ENCODE measurements at regions not wholly inside any gene's neighbourhood (a gene's known extent, or its start where the extent isn't known, plus 50 kb on each side); places are given as distances from the start of the nearest gene placed in this dataset.

DNA sequence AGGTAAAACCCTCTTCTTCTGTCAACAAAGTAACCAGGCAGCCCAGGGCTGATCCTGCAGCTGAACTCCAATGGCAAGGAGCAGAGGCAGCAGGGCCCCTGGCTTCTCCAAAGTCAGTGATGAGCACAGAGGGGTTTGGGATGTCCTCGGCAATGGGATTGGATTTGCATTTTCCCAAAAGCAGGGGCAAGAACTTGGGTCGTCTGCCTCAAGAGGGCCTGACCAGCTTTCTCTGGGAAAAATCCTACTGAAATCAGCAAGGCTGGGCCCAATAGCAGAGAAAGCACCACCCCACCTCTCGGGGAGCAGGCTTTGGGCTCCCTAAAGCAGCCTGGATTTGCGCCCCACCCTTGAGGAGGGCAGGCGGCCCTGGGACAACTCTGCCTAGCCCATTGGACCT is 210.0 kb upstream of the IGF1R start:
- TF ChIP-seq, protein P1, sequence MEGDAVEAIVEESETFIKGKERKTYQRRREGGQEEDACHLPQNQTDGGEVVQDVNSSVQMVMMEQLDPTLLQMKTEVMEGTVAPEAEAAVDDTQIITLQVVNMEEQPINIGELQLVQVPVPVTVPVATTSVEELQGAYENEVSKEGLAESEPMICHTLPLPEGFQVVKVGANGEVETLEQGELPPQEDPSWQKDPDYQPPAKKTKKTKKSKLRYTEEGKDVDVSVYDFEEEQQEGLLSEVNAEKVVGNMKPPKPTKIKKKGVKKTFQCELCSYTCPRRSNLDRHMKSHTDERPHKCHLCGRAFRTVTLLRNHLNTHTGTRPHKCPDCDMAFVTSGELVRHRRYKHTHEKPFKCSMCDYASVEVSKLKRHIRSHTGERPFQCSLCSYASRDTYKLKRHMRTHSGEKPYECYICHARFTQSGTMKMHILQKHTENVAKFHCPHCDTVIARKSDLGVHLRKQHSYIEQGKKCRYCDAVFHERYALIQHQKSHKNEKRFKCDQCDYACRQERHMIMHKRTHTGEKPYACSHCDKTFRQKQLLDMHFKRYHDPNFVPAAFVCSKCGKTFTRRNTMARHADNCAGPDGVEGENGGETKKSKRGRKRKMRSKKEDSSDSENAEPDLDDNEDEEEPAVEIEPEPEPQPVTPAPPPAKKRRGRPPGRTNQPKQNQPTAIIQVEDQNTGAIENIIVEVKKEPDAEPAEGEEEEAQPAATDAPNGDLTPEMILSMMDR (conservative IDR thresholded peaks at IDR 0.05; ENCODE audit: low read length) = no peak
- TF ChIP-seq EZH2phosphoT487 (IDR thresholded peaks at IDR 0.05; ENCODE audit: borderline replicate concordance, low read depth, low read length) = no peak
